OCI-LY3 (cell line): ENCODE measurements at regions not wholly inside any gene's neighbourhood (a gene's known extent, or its start where the extent isn't known, plus 50 kb on each side); places are given as distances from the start of the nearest gene placed in this dataset.

Experiments
- EZH2phosphoT487 ChIP-seq: fragments of 200-600 bp; shearing (Covaris generic); IDR thresholded peaks from 2 replicates; pipeline ENCODE4 v1.6.1; 2018; ENCODE audit warnings: antibody characterized with exemption, mixed run types, low read depth
- TF ChIP-seq, protein P1 (sequence below): fragments of 200-600, 300-600 bp; sonication (generic); IDR thresholded peaks from 2 replicates; pipeline ENCODE4 v1.5.1; 2014; ENCODE audit warnings: antibody characterized with exemption, low read length, low read depth

DNA sequence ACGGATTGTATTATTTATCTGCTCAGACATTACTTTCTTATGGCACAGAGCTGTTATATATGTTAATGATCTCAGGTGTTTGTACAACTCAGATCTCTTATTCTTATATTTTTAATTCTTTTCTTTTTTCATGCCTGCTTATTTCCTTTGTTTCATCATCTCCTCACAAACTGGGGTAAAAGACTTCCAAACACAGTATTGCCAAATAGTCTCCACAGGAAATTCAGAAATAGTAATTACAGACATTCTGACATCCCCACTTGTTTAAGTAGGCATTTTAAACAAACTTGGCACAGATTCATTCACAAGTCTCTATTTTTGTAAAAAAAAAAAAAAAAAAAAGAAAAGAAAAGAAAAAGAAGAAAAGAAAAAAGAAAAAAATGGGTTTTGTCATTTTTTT, 129.7 kb upstream of the USP38 start:
- TF ChIP-seq, protein P1, sequence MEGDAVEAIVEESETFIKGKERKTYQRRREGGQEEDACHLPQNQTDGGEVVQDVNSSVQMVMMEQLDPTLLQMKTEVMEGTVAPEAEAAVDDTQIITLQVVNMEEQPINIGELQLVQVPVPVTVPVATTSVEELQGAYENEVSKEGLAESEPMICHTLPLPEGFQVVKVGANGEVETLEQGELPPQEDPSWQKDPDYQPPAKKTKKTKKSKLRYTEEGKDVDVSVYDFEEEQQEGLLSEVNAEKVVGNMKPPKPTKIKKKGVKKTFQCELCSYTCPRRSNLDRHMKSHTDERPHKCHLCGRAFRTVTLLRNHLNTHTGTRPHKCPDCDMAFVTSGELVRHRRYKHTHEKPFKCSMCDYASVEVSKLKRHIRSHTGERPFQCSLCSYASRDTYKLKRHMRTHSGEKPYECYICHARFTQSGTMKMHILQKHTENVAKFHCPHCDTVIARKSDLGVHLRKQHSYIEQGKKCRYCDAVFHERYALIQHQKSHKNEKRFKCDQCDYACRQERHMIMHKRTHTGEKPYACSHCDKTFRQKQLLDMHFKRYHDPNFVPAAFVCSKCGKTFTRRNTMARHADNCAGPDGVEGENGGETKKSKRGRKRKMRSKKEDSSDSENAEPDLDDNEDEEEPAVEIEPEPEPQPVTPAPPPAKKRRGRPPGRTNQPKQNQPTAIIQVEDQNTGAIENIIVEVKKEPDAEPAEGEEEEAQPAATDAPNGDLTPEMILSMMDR: no peak
- no peak for TF ChIP-seq EZH2phosphoT487
